Keratinocyte (primary cell): ENCODE measurements at regions not wholly inside any gene's neighbourhood (a gene's known extent, or its start where the extent isn't known, plus 50 kb on each side); places are given as distances from the start of the nearest gene placed in this dataset.

ENCODE experiments used
- DNase-seq: peaks from one replicate; pipeline ENCODE4 v3.0.0-alpha.2; 2011; ENCODE audit warnings: low read depth, missing footprints, low spot score
- FAIRE-seq: peaks from 2 replicates; lab custom pipeline; 2011; peaks lifted over from hg19 to GRCh38; lab: Jason Lieb, UNC
- H2AFZ ChIP-seq: 2 replicates; pipeline ENCODE4 v1.6.0; 2012; ENCODE audit warnings: low read length, control low read depth, inconsistent platforms; ENCODE audit not compliant: control insufficient read depth
- H3K27ac ChIP-seq: 2 replicates; pipeline ENCODE4 v1.5.1; 2011; ENCODE audit warnings: low read length; ENCODE audit not compliant: control insufficient read depth, insufficient read depth
- H3K27me3 ChIP-seq: 3 replicates; pipeline ENCODE4 v1.6.0; 2011; ENCODE audit warnings: low read length; ENCODE audit not compliant: control insufficient read depth, insufficient read depth; ENCODE audit errors: extremely low read depth
- H3K36me3 ChIP-seq, 2 experiments: 2 replicates in 1 of 2; 3 replicates in 1 of 2; pipeline ENCODE4 v1.5.1; 2011; ENCODE audit warnings: low read length in 2 of 2, mild to moderate bottlenecking in 1 of 2; ENCODE audit not compliant: control insufficient read depth in 2 of 2, insufficient read depth in 2 of 2; ENCODE audit errors: extremely low read depth in 1 of 2
- H3K4me1 ChIP-seq: 3 replicates; pipeline ENCODE4 v1.5.1; 2011; ENCODE audit warnings: low read length; ENCODE audit not compliant: control insufficient read depth, insufficient read depth; ENCODE audit errors: extremely low read depth
- H3K4me2 ChIP-seq: 3 replicates; pipeline ENCODE4 v1.6.0; 2011; ENCODE audit warnings: low read depth, low read length; ENCODE audit not compliant: control insufficient read depth, insufficient read depth; ENCODE audit errors: extremely low read depth
- H3K4me3 ChIP-seq, 3 experiments: fragments of 200-600 bp in 1 of 3; sonication (generic) in 1 of 3; 2 replicates in 2 of 3; 3 replicates in 1 of 3; pipeline ENCODE4 v1.5.1; 2011 to 2016; ENCODE audit warnings: low read length in 3 of 3, mild to moderate bottlenecking in 3 of 3, control low read depth in 2 of 3, inconsistent platforms in 1 of 3, low read depth in 1 of 3, mixed read lengths in 1 of 3, mixed run types in 1 of 3, moderate library complexity in 1 of 3; ENCODE audit not compliant: control insufficient read depth in 2 of 3, insufficient read depth in 2 of 3; ENCODE audit errors: extremely low read depth in 1 of 3
- H3K79me2 ChIP-seq: 2 replicates; pipeline ENCODE4 v1.6.0; 2012; ENCODE audit warnings: low read length; ENCODE audit not compliant: control insufficient read depth, insufficient read depth
- H3K9ac ChIP-seq: 3 replicates; pipeline ENCODE4 v1.6.0; 2011; ENCODE audit warnings: low read length; ENCODE audit not compliant: control insufficient read depth, insufficient read depth; ENCODE audit errors: extremely low read depth
- H3K9me1 ChIP-seq: 3 replicates; pipeline ENCODE4 v1.6.0; 2011; ENCODE audit warnings: low read length; ENCODE audit not compliant: control insufficient read depth, insufficient read depth; ENCODE audit errors: extremely low read depth
- H3K9me3 ChIP-seq: 2 replicates; pipeline ENCODE4 v1.5.1; 2012; ENCODE audit warnings: low read depth, low read length; ENCODE audit not compliant: control insufficient read depth
- H4K20me1 ChIP-seq: 3 replicates; pipeline ENCODE4 v1.6.0; 2011; ENCODE audit warnings: low read length; ENCODE audit not compliant: control insufficient read depth, insufficient read depth; ENCODE audit errors: extremely low read depth
- CTCF ChIP-seq, 3 experiments: IDR thresholded peaks in 1 of 3; conservative IDR thresholded peaks in 1 of 3; optimal IDR thresholded peaks in 1 of 3; 2 replicates in 2 of 3; 3 replicates in 1 of 3; pipeline versions ENCODE3 to v1.5.1; 2011; ENCODE audit warnings: low read length in 3 of 3, mild to moderate bottlenecking in 3 of 3, moderate library complexity in 2 of 3, control low read depth in 1 of 3, inconsistent platforms in 1 of 3; ENCODE audit not compliant: insufficient read depth in 2 of 3; ENCODE audit errors: extremely low read depth in 1 of 3
- EZH2 ChIP-seq: IDR thresholded peaks from one replicate; pipeline ENCODE4 v1.6.1; 2012; ENCODE audit warnings: inconsistent platforms, mild to moderate bottlenecking, low read length, moderate library complexity
- dilution Hi-C: fragments of 300-500 bp; cut with MboI; formaldehyde crosslinking; loops from one replicate; pipeline ENCODE4 v1.7.0; 2020; ENCODE audit warnings: low sequenced_read_pairs; ENCODE audit not compliant: extremely low pct_ligation_motif_present

DNA sequence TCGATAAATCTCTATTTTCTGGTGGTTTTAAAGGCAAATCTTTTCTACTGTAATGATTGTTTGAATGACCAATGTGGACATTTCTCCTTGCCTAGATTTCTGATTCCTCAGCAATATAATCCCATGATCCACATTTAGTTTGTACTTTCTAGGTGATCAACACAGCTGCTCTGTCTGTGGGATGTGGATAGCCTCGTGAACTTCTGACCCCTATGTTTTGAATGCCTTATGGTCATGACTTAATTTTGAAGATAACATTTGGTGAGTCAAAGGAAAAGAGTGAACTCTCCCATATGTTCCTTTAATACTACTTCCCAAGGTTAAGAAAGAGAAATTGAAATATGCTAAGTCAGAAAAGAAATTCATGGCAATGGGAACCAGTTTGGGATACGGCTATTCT, 147.5 kb downstream of the CAVIN4 start:
- H4K20me1 ChIP-seq = no peaks in the 10 kb centered on the region
- H3K4me2 ChIP-seq = no peak overlapping the region
- H3K4me3 ChIP-seq = no peak overlapping the region
- FAIRE-seq = no peak
- no peak for DNase-seq
- no peaks in the 10 kb centered on the region for H3K4me1 ChIP-seq
- no peak overlapping the region for H3K27ac ChIP-seq
- H3K9ac ChIP-seq = no peak overlapping the region
- no peaks in the 10 kb centered on the region for H3K79me2 ChIP-seq
- H3K27me3 ChIP-seq = no peaks in the 10 kb centered on the region
- H3K9me1 ChIP-seq = no peaks in the 10 kb centered on the region
- H3K9me3 ChIP-seq = no peaks in the 10 kb centered on the region
- TF ChIP-seq CTCF (optimal IDR thresholded peaks at IDR 0.05 in 1 of 3, IDR thresholded peaks at IDR 0.05 in 1 of 3, conservative IDR thresholded peaks at IDR 0.05 in 1 of 3; ENCODE audit: extremely low read depth in 1 of 3, insufficient read depth in 2 of 3, low read length in 3 of 3) (no peak), EZH2 (no peak)
- H3K36me3 ChIP-seq = no peaks in the 10 kb centered on the region
- no peak overlapping the region for H2AFZ ChIP-seq
- dilution Hi-C loops = no loop called here

DNA sequence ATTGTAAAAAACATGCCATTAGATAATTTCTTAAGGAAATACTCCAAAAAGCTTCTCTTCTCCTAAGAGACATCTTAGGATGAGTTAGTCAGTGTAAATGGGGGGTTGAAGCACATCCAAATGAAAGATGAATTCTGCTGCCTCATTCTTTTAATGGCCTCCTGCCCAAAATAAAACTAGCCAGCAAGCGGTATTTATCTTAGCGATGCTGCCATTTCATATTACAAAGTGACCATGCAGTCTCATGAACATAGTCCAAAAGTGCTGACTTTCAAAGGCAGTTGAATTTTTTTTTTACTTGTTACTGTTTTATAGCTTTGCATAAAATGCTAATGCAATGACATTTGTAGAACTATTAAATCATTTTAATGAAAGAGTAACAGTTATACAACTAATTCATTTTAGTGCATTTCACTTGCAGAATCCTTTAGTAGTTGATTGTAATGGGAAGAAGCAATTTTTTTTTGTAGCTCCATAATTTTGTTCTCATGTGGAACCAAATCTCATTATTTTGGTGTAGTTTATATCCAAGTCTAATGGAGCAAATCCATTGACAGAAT, 151.5 kb downstream of the CAVIN4 start:
- H3K79me2 ChIP-seq = no peaks in the 10 kb centered on the region
- FAIRE-seq (no peak), DNase-seq (no peak)
- no peaks in the 10 kb centered on the region for H4K20me1 ChIP-seq
- TF ChIP-seq CTCF (optimal IDR thresholded peaks at IDR 0.05 in 1 of 3, IDR thresholded peaks at IDR 0.05 in 1 of 3, conservative IDR thresholded peaks at IDR 0.05 in 1 of 3; ENCODE audit: extremely low read depth in 1 of 3, insufficient read depth in 2 of 3, low read length in 3 of 3) = no peak
- H3K9ac ChIP-seq = no peak overlapping the region
- dilution Hi-C loops = no loop called here
- H2AFZ ChIP-seq = no peak overlapping the region
- no peak overlapping the region for H3K4me2 ChIP-seq
- H3K9me1 ChIP-seq = no peaks in the 10 kb centered on the region
- H3K36me3 ChIP-seq = no peaks in the 10 kb centered on the region
- no peaks in the 10 kb centered on the region for H3K4me1 ChIP-seq
- H3K4me3 ChIP-seq = no peak overlapping the region
- no peak overlapping the region for H3K27ac ChIP-seq
- H3K9me3 ChIP-seq = peaks cover 3% of the 10 kb centered on the region
- no peaks in the 10 kb centered on the region for H3K27me3 ChIP-seq
